ENCODE measurements at regions not wholly inside any gene's neighbourhood (a gene's known extent, or its start where the extent isn't known, plus 50 kb on each side); places are given as distances from the start of the nearest gene placed in this dataset.

GRCh38 chr5:30849931-30850710 is 343.4 kb upstream of the CDH6 start:
- DNase-seq (ENCODE audit: low read depth), result no peak
- no peak overlapping the region for H3K4me3 ChIP-seq (ENCODE audit: low read depth, low read length)
- no peak for TF ChIP-seq CTCF (IDR thresholded peaks at IDR 0.05; ENCODE audit: low read depth, low read length)
- TF ChIP-seq, protein P1, sequence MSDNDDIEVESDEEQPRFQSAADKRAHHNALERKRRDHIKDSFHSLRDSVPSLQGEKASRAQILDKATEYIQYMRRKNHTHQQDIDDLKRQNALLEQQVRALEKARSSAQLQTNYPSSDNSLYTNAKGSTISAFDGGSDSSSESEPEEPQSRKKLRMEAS (IDR thresholded peaks at IDR 0.05; ENCODE audit: low read depth, low read length), result no peak
- TF ChIP-seq MYC (IDR thresholded peaks at IDR 0.05; ENCODE audit: low read depth, low read length), result no peak
- TF ChIP-seq POLR2A (IDR thresholded peaks at IDR 0.05; ENCODE audit: extremely low read depth, insufficient read length), result no peak

- TF ChIP-seq MYC (IDR thresholded peaks at IDR 0.05; ENCODE audit: low read depth, low read length), result no peak
- TF ChIP-seq CTCF (IDR thresholded peaks at IDR 0.05; ENCODE audit: low read depth, low read length), result no peak
- TF ChIP-seq POLR2A (IDR thresholded peaks at IDR 0.05; ENCODE audit: extremely low read depth, insufficient read length), result no peak
- TF ChIP-seq, protein P1 (IDR thresholded peaks at IDR 0.05; ENCODE audit: low read depth, low read length), result no peak
- no peak for DNase-seq (ENCODE audit: low read depth)
Measured at GRCh38 chr5:30846171-30846570, 347.3 kb upstream of the CDH6 start.

GRCh38 chr5:30845194-30845593 is 348.3 kb upstream of the CDH6 start:
- DNase-seq (ENCODE audit: low read depth), result no peak
- TF ChIP-seq, protein P1 (IDR thresholded peaks at IDR 0.05; ENCODE audit: low read depth, low read length), result no peak
- TF ChIP-seq POLR2A (IDR thresholded peaks at IDR 0.05; ENCODE audit: extremely low read depth, insufficient read length) (no peak), CTCF (IDR thresholded peaks at IDR 0.05; ENCODE audit: low read depth, low read length) (no peak), MYC (IDR thresholded peaks at IDR 0.05; ENCODE audit: low read depth, low read length) (no peak)
- H3K4me3 ChIP-seq (ENCODE audit: low read depth, low read length), result no peak overlapping the region

More at GRCh38 chr5:30846171-30846570, 347.3 kb upstream of the CDH6 start:
- no peak overlapping the region for H3K4me3 ChIP-seq (ENCODE audit: low read depth, low read length)

- DNase-seq (ENCODE audit: low read depth), result no peak
- TF ChIP-seq POLR2A (IDR thresholded peaks at IDR 0.05; ENCODE audit: extremely low read depth, insufficient read length), result no peak
- TF ChIP-seq MYC (IDR thresholded peaks at IDR 0.05; ENCODE audit: low read depth, low read length), result no peak
- TF ChIP-seq CTCF (IDR thresholded peaks at IDR 0.05; ENCODE audit: low read depth, low read length), result no peak
- TF ChIP-seq, protein P1 (IDR thresholded peaks at IDR 0.05; ENCODE audit: low read depth, low read length), result no peak
- no peak overlapping the region for H3K4me3 ChIP-seq (ENCODE audit: low read depth, low read length)
Measured at GRCh38 chr5:30843541-30843940, 349.9 kb upstream of the CDH6 start.

GRCh38 chr5:30839956-30840355 is 353.5 kb upstream of the CDH6 start:
- no peak overlapping the region for H3K4me3 ChIP-seq (ENCODE audit: low read depth, low read length)
- no peak for DNase-seq (ENCODE audit: low read depth)
- TF ChIP-seq, protein P1 (IDR thresholded peaks at IDR 0.05; ENCODE audit: low read depth, low read length), result no peak

GRCh38 chr5:30838936-30839496 is 354.5 kb upstream of the CDH6 start:
- H3K4me3 ChIP-seq (ENCODE audit: low read depth, low read length), result no peak overlapping the region
- TF ChIP-seq, protein P1 (IDR thresholded peaks at IDR 0.05; ENCODE audit: low read depth, low read length), result no peak
- TF ChIP-seq MYC (IDR thresholded peaks at IDR 0.05; ENCODE audit: low read depth, low read length) (no peak), POLR2A (IDR thresholded peaks at IDR 0.05; ENCODE audit: extremely low read depth, insufficient read length) (no peak), CTCF (IDR thresholded peaks at IDR 0.05; ENCODE audit: low read depth, low read length) (no peak)
- DNase-seq (ENCODE audit: low read depth), result no peak
